ENCODE measurements at regions not wholly inside any gene's neighbourhood (a gene's known extent, or its start where the extent isn't known, plus 50 kb on each side); places are given as distances from the start of the nearest gene placed in this dataset.
A peak's percentile ranks its signal among the peaks of the same experiment; 100 is the strongest.

DNA sequence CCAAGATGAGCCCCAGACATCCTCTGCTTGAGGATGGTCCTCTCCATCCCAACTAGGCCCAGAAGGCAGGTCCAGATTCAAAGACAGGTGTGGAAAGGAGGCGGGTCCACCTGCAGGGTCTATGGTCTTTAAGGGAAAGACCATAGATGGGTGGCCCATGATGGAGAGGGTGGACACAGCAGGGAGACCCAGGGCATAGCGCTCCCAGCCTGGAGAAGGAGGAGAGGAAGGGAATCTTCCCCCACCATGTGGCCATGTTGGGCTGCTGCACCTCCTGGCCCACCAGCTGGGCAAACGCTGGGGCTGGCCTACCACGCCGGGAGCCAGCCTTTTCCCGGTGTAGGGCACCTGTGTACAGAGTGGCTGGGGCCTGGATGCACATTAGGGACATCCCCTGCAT is 265.2 kb upstream of the TLE3 start:
- no peak for TF ChIP-seq POLR2A (IDR thresholded peaks at IDR 0.05)
- TF ChIP-seq, protein P1, sequence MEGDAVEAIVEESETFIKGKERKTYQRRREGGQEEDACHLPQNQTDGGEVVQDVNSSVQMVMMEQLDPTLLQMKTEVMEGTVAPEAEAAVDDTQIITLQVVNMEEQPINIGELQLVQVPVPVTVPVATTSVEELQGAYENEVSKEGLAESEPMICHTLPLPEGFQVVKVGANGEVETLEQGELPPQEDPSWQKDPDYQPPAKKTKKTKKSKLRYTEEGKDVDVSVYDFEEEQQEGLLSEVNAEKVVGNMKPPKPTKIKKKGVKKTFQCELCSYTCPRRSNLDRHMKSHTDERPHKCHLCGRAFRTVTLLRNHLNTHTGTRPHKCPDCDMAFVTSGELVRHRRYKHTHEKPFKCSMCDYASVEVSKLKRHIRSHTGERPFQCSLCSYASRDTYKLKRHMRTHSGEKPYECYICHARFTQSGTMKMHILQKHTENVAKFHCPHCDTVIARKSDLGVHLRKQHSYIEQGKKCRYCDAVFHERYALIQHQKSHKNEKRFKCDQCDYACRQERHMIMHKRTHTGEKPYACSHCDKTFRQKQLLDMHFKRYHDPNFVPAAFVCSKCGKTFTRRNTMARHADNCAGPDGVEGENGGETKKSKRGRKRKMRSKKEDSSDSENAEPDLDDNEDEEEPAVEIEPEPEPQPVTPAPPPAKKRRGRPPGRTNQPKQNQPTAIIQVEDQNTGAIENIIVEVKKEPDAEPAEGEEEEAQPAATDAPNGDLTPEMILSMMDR (IDR thresholded peaks at IDR 0.05) = peak; percentile 68 to 82 (median 71)

Data from heart left ventricle (tissue), 13 donors.